HG02970 (cell line): ENCODE measurements at regions not wholly inside any gene's neighbourhood (a gene's known extent, or its start where the extent isn't known, plus 50 kb on each side); places are given as distances from the start of the nearest gene placed in this dataset.

Experiments
- ATAC-seq: cut with Tn5 transposase; IDR thresholded peaks from one replicate; pipeline ENCODE4 v1.9.1; 2021; ENCODE audit warnings: mild to moderate bottlenecking, moderate library complexity, moderate number of reproducible peaks; ENCODE audit not compliant: unreplicated experiment, low FRiP score

- ATAC-seq = no peak
These were observed 221.1 kb upstream of the PBX1 start for GRCh38 chr1:164337885-164338284.

DNA sequence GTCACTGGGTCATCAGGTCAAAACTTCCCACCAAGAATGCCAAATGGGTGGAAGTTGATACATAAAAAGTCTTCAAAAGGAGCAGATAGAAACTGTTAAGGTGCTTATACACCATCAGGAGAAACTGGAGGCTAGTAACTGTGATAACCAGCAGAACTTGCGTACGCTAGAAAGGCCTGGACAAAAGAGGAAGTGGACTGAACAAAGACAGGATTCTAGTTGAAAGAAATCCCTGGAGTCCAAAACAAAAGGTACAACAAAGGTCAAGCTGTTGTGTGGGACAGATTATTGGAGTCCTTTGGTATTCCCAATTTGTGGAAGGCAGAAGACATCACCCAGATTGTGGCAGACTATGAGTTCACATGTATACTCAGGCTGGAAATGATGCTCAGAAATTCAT, 215.8 kb upstream of the PBX1 start:
- ATAC-seq = no peak

DNA sequence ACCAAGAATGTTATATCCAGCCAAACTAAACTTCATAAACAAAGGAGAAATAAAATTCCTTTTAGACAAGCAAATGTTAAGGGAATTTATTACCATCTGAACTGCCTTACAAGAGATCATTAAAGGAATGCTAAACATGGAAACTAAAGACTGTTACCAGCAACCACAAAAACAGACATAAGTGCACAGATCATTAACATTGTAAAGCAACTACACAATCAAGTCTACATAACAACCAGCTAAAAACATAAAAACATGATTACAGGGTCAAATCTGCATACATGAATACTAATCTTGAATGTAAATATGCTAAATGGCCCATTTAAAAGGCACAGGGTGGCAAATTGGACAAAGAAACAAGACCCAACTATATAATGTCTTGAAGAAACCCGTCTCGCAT, 211.0 kb upstream of the PBX1 start:
- ATAC-seq = no peak

- no peak for ATAC-seq
These were observed 202.5 kb upstream of the PBX1 start for GRCh38 chr1:164356511-164356910.

GRCh38 chr1:164360265-164360664, 198.7 kb upstream of the PBX1 start:
- no peak for ATAC-seq

DNA sequence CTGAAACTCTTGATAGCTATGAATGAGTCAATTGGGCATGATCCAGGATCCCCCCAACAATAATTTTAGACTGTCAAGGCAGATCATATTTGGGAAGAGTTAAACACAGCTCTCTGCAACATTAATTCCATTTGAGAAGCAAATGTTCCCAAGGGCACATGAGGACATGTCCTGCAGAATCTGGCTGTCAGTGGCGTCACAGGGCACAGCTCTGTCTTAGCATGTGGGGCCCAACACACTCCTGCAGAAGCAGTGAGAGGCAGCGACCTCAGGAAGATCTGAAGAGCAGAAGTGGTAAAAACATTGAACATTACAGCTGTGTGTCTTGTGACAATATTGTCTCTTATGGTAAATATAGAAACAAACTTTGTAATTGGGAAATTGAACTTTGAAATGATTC, 197.1 kb upstream of the PBX1 start:
- no peak for ATAC-seq

DNA sequence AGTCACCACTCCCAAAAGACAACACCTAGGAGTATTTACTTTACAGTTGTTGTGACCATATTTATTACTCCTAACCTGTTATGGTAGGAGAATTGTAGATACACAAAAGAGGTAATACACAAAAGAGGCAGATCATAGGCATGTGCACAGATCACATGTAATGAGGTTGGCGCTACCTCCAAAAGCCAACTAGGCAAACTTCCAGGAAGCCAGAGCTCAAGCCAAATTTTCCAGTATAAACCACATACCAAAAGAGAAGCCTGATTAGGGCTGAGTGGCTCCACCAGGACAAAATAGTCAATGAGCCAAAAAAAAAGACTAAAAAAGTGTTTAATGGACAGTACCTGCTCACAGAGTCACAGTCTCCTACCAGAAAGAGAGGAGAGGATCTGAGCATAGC, 195.0 kb upstream of the PBX1 start:
- ATAC-seq = no peak

GRCh38 chr1:164366014-164366413, 193.0 kb upstream of the PBX1 start:
- ATAC-seq = no peak

DNA sequence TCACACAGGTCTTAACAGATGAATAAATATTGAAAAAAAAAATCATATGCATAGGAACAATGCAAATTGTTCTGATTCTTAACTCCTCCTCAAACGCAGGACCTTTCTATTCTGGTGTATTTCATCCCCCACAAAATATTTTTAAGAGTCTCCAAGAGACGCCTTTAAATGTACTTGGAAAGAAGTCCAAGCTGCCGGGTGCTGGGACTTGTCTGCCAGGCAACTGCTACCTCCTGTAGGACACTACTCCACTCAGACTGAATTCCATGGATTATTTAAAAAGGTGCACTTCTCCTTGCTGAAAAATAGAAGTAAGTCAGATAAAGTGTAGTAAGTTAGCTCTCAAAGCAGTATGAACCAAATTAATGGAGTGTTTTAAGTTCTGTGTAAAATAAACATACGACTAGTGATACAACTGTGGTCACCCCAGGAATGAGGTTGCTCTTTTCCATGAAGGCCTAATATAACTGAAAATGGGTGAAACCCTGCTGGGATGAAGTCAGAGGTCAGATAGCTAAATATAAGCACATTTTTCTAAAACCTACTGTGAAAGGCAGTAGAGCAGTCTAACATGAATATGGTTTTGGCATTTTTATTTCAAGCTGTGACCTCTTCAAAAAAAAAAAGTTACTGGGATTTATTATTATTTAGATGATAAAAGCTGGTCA, 189.2 kb upstream of the PBX1 start:
- no peak for ATAC-seq

DNA sequence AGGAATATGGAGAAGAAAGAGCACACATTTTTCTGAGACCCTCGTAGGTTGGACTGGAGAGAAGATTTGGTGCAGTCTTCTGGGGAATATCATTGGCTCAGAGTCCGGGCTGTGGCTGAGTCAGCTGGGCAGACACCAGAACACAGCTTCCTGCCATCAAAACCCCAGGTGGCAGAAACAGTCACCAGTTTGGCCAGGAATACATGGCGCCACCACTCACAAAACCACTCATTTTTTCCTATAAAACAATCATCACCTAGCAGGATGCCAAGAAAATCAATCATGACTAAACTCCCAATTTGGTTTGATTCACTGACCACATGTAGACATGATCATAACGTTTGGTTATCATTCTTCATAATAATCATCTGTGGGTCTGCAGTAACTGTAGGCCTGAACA, 178.1 kb upstream of the PBX1 start:
- ATAC-seq = no peak

DNA sequence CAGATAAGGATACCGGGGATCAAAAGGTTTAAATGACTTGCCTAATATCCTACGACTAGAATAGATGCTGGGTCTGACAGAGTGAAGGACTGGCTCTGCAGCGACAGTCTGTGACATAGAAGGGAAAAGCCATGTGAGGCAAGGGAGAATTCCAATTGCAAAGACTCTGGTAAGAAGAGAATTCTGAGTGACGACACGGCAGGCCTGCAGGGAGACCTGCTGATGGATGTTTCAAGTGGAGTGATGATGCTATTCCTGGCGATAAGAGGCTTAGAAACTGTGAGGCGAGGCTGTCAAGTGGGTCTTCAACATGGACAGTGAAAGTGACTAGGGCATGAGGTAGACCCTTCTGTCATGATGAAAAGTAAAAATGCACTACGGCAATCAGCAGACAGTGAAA, 176.6 kb upstream of the PBX1 start:
- no peak for ATAC-seq

DNA sequence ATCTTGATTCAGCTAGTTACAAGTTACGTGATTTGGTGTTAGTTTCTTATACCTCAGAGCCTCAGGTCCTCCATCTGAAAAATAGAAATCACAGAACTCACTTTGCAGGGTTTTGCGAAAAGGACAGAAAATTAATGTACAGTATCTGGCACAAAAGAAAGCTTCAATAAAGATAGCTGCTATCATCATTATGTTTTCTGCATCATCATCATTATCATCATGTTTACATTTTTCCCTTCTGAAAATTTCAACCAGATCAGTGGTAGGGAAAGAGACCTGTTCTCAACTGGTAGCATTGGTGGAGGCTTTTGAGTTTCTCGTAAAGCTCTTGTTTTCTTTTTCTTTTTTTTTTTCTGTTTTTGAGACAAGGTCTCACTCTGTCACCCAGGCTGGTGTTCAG, 174.7 kb upstream of the PBX1 start:
- ATAC-seq = no peak

DNA sequence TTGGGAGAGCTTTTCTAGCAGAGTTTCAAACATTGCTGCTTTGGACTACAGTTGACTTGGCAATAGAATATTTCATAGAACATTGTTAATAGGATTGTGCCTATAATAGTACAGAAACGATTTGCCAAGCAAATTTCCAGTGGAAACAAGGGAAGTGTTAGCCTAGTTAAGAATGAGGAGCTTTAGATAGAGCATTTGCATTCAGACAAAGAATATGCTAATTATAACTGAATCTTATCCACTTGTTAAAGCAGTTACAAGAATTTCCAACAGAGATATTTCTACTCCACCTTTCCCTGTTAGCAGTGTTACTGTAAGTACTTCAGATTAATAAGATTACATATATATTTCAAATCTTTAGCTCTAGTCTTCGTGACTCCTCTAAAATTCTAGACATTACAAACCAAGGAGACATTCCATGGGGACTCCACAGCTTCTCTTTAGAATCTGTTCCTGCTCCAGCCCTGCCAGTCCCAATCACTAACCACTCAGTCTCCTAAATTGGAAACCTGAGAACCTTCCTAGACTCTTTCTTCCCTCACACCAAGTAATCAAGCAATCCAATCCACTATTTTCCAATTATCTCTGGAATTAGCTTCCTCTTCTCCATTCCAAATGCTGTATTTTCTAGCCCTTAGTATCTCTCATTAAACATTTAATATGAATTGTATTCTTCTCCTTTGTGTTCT, 141.8 kb upstream of the PBX1 start:
- no peak for ATAC-seq

GRCh38 chr1:164423136-164423535, 135.8 kb upstream of the PBX1 start:
- ATAC-seq = no peak

DNA sequence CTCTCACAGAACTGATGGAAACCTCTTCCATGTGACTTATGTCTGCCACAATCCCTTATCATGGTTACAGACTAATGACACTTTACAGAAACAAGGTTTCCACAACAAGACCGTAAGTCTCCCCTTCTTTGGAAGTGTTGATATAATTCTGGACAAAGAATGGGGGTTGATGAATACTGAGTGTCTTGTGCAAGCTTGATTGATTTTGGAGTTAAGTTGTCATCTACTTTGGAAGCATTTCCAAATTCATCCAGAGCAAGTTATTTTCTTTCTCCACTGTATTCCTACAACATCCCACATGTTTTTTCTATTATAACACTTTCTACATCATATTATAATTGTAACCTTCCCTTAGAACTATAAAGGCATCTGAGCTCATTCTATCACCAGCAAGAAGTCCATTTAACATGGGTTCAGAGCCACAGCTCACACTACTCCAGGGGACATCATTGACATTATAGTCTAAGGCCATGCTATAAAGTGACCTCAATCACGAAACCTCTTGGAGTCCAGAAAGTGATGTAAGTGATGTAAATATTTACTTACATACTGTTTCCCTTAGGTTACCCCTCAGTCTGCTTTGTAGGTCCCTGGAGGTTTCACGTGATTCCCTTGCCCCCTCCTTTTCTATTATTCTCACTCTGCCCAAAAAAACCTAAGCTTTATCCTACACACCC, 125.7 kb upstream of the PBX1 start:
- ATAC-seq = no peak

GRCh38 chr1:164433818-164434170, 125.2 kb upstream of the PBX1 start:
- ATAC-seq = no peak

GRCh38 chr1:164440232-164440631, 118.8 kb upstream of the PBX1 start:
- ATAC-seq = no peak

DNA sequence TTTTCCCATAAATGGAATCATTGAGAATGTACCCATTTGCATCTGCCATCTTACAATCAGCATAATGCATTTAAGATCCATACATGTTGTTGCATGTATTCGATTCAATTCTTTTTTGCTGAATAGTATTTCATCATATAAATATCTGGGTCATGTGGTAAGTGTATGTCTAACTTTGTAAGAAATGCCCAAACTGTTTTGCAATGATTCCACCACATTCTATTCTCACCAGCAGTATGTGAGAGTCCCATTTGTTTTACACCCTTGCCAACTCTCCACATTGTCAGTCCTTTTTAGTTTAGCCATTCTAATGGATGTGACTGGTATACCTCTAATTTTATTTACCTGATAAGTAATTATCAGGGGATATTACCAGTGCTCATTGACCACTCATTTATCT, 115.8 kb upstream of the PBX1 start:
- no peak for ATAC-seq

GRCh38 chr1:164443836-164444235, 115.1 kb upstream of the PBX1 start:
- no peak for ATAC-seq

DNA sequence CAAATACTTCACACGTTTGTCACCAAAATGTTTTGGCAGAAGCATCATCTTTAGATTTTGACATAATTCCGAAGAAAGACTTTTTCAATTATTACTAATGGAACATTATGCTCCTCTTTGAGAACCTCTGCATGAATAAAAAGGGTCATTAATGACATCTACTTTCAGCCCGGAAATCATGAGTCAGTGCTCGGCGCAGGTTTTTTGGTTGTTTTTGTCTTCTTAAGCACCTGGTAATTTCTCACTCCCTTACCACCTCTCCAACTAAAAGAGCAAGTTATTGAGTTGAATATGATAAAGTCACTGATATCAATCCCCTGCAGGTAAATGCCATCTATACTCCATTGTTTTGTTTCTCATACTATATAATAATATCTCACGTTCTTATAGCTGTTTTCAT, 113.0 kb upstream of the PBX1 start:
- ATAC-seq = no peak

DNA sequence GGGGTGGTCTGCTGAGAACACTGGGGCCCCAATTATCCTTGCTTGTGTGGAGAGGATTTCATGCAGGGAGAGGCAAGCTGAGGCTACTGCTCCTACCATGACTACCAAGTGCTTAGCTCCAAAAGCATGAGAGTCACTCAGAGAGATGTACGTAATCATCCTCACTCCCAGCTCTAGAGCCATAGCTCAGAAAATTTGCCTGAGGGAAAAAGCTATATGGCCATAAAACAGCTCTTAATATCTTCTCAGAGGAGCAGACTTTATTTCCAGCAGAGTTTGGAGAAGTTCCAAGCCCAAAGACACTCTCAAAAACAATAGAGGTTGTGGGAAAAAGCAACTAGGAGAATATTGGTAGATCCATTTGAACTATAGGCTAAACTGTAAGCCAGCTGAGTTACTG, 106.4 kb upstream of the PBX1 start:
- no peak for ATAC-seq

GRCh38 chr1:164456272-164456671, 102.7 kb upstream of the PBX1 start:
- ATAC-seq = no peak
